ENCODE measurements at regions not wholly inside any gene's neighbourhood (a gene's known extent, or its start where the extent isn't known, plus 50 kb on each side); places are given as distances from the start of the nearest gene placed in this dataset.

DNA sequence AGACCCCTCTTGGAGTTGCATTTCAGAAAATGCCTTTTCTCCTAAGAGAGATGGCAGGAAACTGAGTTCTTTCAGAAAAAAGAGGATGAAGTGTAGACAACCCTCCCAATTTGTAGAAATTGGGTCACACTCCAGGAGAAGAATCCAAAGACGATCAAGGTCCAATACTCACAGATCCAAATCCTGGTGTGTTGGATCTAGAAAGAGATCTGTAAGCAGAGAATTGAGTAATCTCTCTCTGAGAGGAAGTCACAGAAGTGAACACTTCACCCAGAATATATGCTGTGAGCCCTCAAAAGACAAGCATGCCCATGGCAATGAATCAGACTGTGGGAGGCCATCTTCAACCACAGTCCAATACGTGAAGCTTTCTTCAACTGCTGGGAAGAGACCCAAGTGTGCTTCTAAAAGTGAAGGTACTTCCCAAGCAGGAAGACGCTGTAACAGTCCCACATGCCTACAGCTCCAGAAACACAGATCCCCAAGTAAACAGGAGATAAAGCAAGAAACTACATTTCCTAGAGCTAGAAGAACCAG lies 182.7 kb downstream of the SMC2 start:
- Histone ChIP-seq H3K27ac (no peak overlapping the region), H3K4me3 (no peak overlapping the region)
- TF ChIP-seq, protein P1, sequence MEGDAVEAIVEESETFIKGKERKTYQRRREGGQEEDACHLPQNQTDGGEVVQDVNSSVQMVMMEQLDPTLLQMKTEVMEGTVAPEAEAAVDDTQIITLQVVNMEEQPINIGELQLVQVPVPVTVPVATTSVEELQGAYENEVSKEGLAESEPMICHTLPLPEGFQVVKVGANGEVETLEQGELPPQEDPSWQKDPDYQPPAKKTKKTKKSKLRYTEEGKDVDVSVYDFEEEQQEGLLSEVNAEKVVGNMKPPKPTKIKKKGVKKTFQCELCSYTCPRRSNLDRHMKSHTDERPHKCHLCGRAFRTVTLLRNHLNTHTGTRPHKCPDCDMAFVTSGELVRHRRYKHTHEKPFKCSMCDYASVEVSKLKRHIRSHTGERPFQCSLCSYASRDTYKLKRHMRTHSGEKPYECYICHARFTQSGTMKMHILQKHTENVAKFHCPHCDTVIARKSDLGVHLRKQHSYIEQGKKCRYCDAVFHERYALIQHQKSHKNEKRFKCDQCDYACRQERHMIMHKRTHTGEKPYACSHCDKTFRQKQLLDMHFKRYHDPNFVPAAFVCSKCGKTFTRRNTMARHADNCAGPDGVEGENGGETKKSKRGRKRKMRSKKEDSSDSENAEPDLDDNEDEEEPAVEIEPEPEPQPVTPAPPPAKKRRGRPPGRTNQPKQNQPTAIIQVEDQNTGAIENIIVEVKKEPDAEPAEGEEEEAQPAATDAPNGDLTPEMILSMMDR (IDR thresholded peaks at IDR 0.05) = no peak
- DNase-seq (ENCODE audit: low spot score) = no peak

DNA sequence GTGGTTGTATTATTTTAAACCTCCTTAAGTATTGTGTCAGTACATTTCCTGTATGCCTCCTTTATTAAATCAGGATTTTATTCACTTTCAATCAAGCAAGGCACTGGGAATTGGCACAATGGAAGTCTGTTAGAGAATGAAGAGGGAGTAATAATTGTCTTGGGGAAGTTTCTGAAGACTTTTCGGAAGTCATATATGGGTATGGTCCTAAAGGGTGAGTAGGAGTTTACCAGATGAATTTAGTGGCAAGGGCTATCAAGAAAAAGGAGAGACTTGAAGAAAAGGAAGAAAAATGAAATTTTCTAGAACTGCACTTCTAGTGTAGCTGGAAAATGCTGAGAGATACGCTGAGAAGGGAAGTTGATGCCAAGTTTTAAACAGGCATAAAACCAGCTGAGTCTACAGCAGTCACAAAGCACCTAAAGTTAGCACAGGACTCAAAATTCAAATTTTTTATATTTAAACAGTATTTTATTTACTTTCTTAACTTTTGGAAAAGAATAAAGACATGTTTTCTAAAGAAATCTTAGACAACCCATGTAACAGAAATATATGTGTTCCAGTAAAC lies 184.9 kb downstream of the SMC2 start:
- TF ChIP-seq, protein P1 (IDR thresholded peaks at IDR 0.05) = no peak
- no peak overlapping the region for H3K27ac ChIP-seq
- no peak overlapping the region for H3K4me3 ChIP-seq
- DNase-seq (ENCODE audit: low spot score) = no peak

DNA sequence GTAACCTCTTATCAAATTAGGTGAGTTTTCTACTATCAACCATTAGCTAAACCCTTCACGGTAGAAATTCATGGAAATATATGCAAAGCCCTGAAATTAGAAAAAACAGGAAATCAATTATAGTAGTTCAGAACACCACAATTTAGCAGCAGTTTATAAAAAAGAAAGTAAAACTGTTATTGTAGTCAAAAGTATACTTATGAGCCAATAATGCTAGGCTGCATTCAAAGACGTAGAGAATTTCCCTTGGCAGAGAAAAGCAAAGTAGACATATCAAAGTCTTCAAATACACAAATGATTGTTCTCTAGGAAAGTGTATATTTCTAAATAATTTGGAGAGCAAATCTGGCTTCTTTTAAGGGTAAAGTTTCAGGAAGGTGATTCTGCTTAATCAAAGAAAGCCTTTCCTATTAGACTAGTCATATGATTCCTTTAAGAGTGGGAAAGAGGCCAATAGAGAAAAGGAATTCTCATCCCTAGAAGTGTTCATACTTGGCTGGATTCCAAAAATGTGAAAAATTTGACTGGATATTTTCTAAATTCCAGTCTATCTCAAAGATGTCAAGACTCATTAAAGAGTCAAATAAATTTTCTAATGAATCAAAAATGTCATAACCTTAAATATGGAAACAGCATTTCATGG lies 185.5 kb downstream of the SMC2 start:
- TF ChIP-seq, protein P1 (IDR thresholded peaks at IDR 0.05) = no peak
- no peak for DNase-seq (ENCODE audit: low spot score)
- Histone ChIP-seq H3K4me3 (peak overlapping the region; percentile 46), H3K27ac (no peak overlapping the region)

DNA sequence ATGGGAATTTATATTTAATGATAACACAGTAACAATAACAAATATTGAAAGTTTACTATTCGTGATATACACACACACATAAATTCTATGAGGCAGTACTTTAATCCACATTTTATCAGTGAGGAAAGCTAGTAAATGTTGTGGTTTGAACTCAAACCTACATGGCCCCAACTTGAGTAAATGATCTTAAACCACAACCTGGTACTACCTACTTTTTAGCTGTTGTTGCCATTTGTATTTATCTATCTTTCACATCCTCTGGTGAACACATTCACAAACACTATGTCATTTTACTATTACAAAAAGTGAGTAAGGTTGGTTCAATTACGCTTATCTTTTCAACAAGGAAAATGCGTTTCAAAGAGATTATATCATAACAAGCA lies 186.1 kb downstream of the SMC2 start:
- Histone ChIP-seq H3K4me3 (no peak overlapping the region), H3K27ac (no peak overlapping the region)
- TF ChIP-seq, protein P1 (IDR thresholded peaks at IDR 0.05) = no peak
- no peak for DNase-seq (ENCODE audit: low spot score)

DNA sequence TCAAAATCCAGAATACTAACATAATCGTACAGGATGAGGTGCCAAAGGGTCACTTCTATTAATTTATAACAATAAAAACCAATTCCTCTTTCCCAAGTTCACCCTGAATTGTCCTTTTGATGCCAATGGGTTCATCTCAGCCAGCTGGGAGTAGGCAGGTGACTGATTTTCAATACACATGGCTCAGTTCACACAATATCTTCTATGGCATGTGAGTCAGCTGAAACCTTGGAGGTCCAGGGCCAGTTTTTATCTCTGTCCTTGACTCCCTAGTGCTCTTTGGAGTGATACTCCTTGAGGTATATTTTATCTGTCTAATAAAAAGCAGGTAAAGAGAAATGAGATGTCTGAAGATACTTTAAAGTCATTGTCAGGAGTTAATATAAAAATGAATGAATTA lies 186.6 kb downstream of the SMC2 start:
- no peak overlapping the region for H3K27ac ChIP-seq
- no peak overlapping the region for H3K4me3 ChIP-seq
- TF ChIP-seq, protein P1 (IDR thresholded peaks at IDR 0.05) = no peak
- DNase-seq (ENCODE audit: low spot score) = no peak

DNA sequence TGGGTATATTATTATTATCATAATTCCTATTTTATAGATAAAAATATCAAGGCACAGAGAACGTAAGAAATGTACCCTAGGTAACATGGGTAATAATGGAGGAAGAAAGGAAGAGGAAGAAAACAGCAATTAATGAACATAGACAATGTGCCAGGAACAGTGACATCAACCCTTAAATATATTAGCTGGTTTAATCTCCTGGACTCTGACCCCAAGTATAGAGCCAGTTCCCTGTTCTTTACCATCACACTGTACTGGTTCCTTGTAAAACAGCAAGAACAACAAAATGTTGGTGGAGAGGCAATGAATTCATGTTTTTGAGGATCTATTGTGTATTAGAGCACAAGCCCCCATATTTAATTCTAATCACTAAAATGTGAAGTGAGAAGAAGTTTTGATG lies 192.1 kb downstream of the SMC2 start:
- no peak for DNase-seq (ENCODE audit: low spot score)
- Histone ChIP-seq H3K27ac (no peak overlapping the region), H3K4me3 (no peak overlapping the region)
- TF ChIP-seq, protein P1 (IDR thresholded peaks at IDR 0.05) = no peak

DNA sequence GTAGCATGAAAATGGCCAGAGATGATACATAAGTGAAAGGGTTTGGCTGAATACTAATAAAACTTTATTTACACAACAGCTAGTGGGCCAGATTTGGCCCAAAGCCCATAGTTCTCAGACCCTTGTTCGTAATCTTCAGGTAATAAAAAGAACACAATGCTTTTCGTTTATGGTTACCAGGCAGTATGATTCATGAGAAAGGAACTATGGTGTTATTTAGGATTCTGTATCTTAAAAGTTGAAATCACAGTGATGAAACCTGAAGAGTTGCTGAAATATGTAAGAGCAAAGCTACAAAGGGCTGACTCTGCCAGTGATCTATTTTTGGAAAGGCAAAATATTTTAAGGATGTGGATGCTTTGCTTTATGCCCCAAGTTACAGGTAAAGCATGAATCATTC lies 192.7 kb downstream of the SMC2 start:
- DNase-seq (ENCODE audit: low spot score) = no peak
- H3K27ac ChIP-seq = no peak overlapping the region
- no peak overlapping the region for H3K4me3 ChIP-seq
- TF ChIP-seq, protein P1 (IDR thresholded peaks at IDR 0.05) = no peak

Measured in coronary artery (tissue), 2 donors.